ENCODE measurements at regions not wholly inside any gene's neighbourhood (a gene's known extent, or its start where the extent isn't known, plus 50 kb on each side); places are given as distances from the start of the nearest gene placed in this dataset.
A peak's percentile ranks its signal among the peaks of the same experiment; 100 is the strongest.

- intact Hi-C loops (cut with DNase I) = loop anchor here (5.0 kb wide), 1 partner anchor 69 kb away; the partner anchor contains the start of gene IRF2BP2
Measured at GRCh38 chr1:234681065-234681464, 71.1 kb upstream of the IRF2BP2 start.

GRCh38 chr1:234680331-234680904 is 70.4 kb upstream of the IRF2BP2 start:
- TF ChIP-seq EP300 (IDR thresholded peaks at IDR 0.05) = no peak
- TF ChIP-seq, protein P1, sequence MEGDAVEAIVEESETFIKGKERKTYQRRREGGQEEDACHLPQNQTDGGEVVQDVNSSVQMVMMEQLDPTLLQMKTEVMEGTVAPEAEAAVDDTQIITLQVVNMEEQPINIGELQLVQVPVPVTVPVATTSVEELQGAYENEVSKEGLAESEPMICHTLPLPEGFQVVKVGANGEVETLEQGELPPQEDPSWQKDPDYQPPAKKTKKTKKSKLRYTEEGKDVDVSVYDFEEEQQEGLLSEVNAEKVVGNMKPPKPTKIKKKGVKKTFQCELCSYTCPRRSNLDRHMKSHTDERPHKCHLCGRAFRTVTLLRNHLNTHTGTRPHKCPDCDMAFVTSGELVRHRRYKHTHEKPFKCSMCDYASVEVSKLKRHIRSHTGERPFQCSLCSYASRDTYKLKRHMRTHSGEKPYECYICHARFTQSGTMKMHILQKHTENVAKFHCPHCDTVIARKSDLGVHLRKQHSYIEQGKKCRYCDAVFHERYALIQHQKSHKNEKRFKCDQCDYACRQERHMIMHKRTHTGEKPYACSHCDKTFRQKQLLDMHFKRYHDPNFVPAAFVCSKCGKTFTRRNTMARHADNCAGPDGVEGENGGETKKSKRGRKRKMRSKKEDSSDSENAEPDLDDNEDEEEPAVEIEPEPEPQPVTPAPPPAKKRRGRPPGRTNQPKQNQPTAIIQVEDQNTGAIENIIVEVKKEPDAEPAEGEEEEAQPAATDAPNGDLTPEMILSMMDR (IDR thresholded peaks at IDR 0.05) = no peak
- TF ChIP-seq POLR2A (IDR thresholded peaks at IDR 0.05) = no peak
- no peak for TF ChIP-seq POLR2AphosphoS5 (IDR thresholded peaks at IDR 0.05)
- Histone ChIP-seq H3K27me3 (no peaks in the 10 kb centered on the region), H3K27ac (no peak overlapping the region), H3K36me3 (no peaks in the 10 kb centered on the region), H3K4me1 (peaks cover 0 to 28% (median 14%) of the 10 kb centered on the region in 4 donors), H3K9me3 (no peaks in the 10 kb centered on the region), H3K4me3 (no peak overlapping the region)
- WGBS, 2 donors = 97 to 99% methylated on average over 8 of the region's 8 CpGs
- intact Hi-C loops (cut with DNase I) = loop anchor here (5.0 kb wide), 1 partner anchor 68 kb away; the partner anchor contains the start of gene IRF2BP2
- DNase-seq = no peak

More at GRCh38 chr1:234681065-234681464, 71.1 kb upstream of the IRF2BP2 start:
- no peak overlapping the region for H3K27ac ChIP-seq
- H3K9me3 ChIP-seq = no peaks in the 10 kb centered on the region
- no peak for DNase-seq
- TF ChIP-seq POLR2AphosphoS5 (IDR thresholded peaks at IDR 0.05) (no peak), EP300 (IDR thresholded peaks at IDR 0.05) (no peak), POLR2A (IDR thresholded peaks at IDR 0.05) (no peak)
- TF ChIP-seq, protein P1 (IDR thresholded peaks at IDR 0.05) = no peak
- WGBS, 2 donors = 92 to 95% methylated on average over 3 of the region's 3 CpGs
- peaks cover 0 to 21% (median 12%) of the 10 kb centered on the region in 4 donors for H3K4me1 ChIP-seq
- no peaks in the 10 kb centered on the region for H3K27me3 ChIP-seq
- no peaks in the 10 kb centered on the region for H3K36me3 ChIP-seq
- H3K4me3 ChIP-seq = no peak overlapping the region

GRCh38 chr1:234676103-234676594 is 66.2 kb upstream of the IRF2BP2 start:
- TF ChIP-seq POLR2AphosphoS5 (IDR thresholded peaks at IDR 0.05) = peak; percentile 20 to 47 (median 33)
- no peak for TF ChIP-seq EP300 (IDR thresholded peaks at IDR 0.05)
- peak overlapping the region; percentile 34 to 63 (median 55) for H3K27ac ChIP-seq
- H3K9me3 ChIP-seq = no peaks in the 10 kb centered on the region
- H3K36me3 ChIP-seq = no peaks in the 10 kb centered on the region
- H3K4me1 ChIP-seq = peaks cover 0 to 15% (median 4%) of the 10 kb centered on the region in 4 donors
- DNase-seq = peak; percentile 91
- intact Hi-C loops (cut with DNase I) = no loop called here
- peak overlapping the region; percentile 11 to 46 (median 39) for H3K4me3 ChIP-seq
- H3K27me3 ChIP-seq = no peaks in the 10 kb centered on the region
- WGBS, 2 donors = 14 to 18% methylated on average over 13 of the region's 13 CpGs

- H3K27me3 ChIP-seq = no peaks in the 10 kb centered on the region
- WGBS, 2 donors = 65 to 93% methylated on average over 6 of the region's 6 CpGs
- H3K9me3 ChIP-seq = no peaks in the 10 kb centered on the region
- no peaks in the 10 kb centered on the region for H3K36me3 ChIP-seq
- TF ChIP-seq EP300 (IDR thresholded peaks at IDR 0.05) = no peak
- no peak for TF ChIP-seq POLR2AphosphoS5 (IDR thresholded peaks at IDR 0.05)
- TF ChIP-seq, protein P1 (IDR thresholded peaks at IDR 0.05) = no peak
- no peak for TF ChIP-seq POLR2A (IDR thresholded peaks at IDR 0.05)
- H3K27ac ChIP-seq = peak overlapping the region in 2 of 4 donors; percentile 60 to 63
- H3K4me3 ChIP-seq = peak overlapping the region in 2 of 4 donors; percentile 43 to 46
- H3K4me1 ChIP-seq = peaks cover 0 to 15% (median 4%) of the 10 kb centered on the region in 4 donors
- DNase-seq = no peak
- intact Hi-C loops (cut with DNase I) = no loop called here
Measured at GRCh38 chr1:234675572-234675971, 65.6 kb upstream of the IRF2BP2 start.

DNA sequence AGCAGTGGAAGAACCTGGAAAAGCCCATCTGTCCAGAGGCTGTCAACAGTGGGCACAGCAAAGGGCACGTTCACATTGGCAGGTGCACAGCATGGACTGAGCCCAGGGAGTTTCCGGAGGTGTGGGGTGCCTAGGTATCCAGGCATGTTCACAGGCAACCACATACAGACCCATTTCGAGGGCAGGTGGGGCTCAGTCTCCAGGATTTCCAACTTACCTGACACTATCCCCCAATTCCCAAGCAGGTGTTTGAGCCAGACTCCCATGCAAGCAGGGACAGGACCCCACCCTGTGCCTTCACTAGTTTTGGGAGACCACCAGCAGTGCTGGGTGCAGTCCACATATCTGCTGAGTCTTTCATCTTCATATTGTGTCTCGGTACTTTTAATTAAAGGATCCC is 65.0 kb upstream of the IRF2BP2 start:
- Histone ChIP-seq H3K4me1 (peaks cover 0 to 15% (median 4%) of the 10 kb centered on the region in 4 donors), H3K27ac (no peak overlapping the region), H3K36me3 (no peaks in the 10 kb centered on the region), H3K9me3 (no peaks in the 10 kb centered on the region), H3K27me3 (no peaks in the 10 kb centered on the region), H3K4me3 (no peak overlapping the region)
- intact Hi-C loops (cut with DNase I) = no loop called here
- no peak for DNase-seq
- 82 to 93% methylated on average over 4 of the region's 4 CpGs for WGBS, 2 donors
- TF ChIP-seq, protein P1 (IDR thresholded peaks at IDR 0.05) = no peak
- TF ChIP-seq POLR2AphosphoS5 (IDR thresholded peaks at IDR 0.05) (no peak), EP300 (IDR thresholded peaks at IDR 0.05) (no peak), POLR2A (IDR thresholded peaks at IDR 0.05) (no peak)
